B cell (primary cell): ENCODE measurements at regions not wholly inside any gene's neighbourhood (a gene's known extent, or its start where the extent isn't known, plus 50 kb on each side); places are given as distances from the start of the nearest gene placed in this dataset.

Experiments
- ATAC-seq: fragments of 200-7000 bp; cut with Tn5 transposase; one replicate; pipeline ENCODE4 v1.10.0; 2021; ENCODE audit warnings: low read depth, mild to moderate bottlenecking, moderate number of reproducible peaks, moderate library complexity
- CTCF ChIA-PET: fragments of 350-600 bp; sonication (Branson Sonifier 250); formaldehyde crosslinking; loops from one replicate; lab custom pipeline; 2021; ENCODE audit warnings: antibody characterized with exemption, inconsistent platforms; lab: Charles Lee
- POLR2A ChIA-PET: fragments of 350-600 bp; sonication (Branson Sonifier 250); formaldehyde crosslinking; loops from one replicate; lab custom pipeline; 2021; ENCODE audit warnings: antibody characterized with exemption; lab: Charles Lee
- DNase-seq: peaks from one replicate; pipeline ENCODE4 v3.0.0; 2013
- H2AFZ ChIP-seq: 2 replicates; pipeline ENCODE4 v1.6.1; 2012; ENCODE audit warnings: mild to moderate bottlenecking, low read depth, low read length; ENCODE audit not compliant: insufficient read depth, poor library complexity, severe bottlenecking
- H3K27ac ChIP-seq, 2 donors: 1 replicate in 1 of 2; 2 replicates in 1 of 2; pipeline ENCODE4 v1.5.1; 2012 to 2013; ENCODE audit warnings: low read length in 2 of 2, mild to moderate bottlenecking in 2 of 2, moderate library complexity in 1 of 2
- H3K27me3 ChIP-seq, 4 experiments: fragments of 200-600 bp in 1 of 4; sonication (generic) in 1 of 4; replicated peaks in 1 of 4; 1 replicate in 2 of 4; 2 replicates in 2 of 4; pipeline versions ENCODE4 v1.6.1 to v1.7.0; 2013 to 2016; ENCODE audit warnings: low read length in 3 of 4, mild to moderate bottlenecking in 2 of 4, mixed read lengths in 1 of 4, moderate library complexity in 1 of 4; ENCODE audit not compliant: insufficient read depth in 4 of 4, control insufficient read depth in 3 of 4; ENCODE audit errors: control extremely low read depth in 1 of 4
- H3K36me3 ChIP-seq, 2 experiments: replicated peaks in 1 of 2; 1 replicate in 1 of 2; 2 replicates in 1 of 2; pipeline versions ENCODE4 v1.6.1 to v1.7.1; 2013; ENCODE audit warnings: low read length in 1 of 2; ENCODE audit not compliant: insufficient read depth in 2 of 2, control insufficient read depth in 1 of 2; ENCODE audit errors: control extremely low read depth in 1 of 2, extremely low read depth in 1 of 2
- H3K4me1 ChIP-seq, 2 donors: fragments of 200-600 bp in 1 of 2; sonication (generic) in 1 of 2; 1 replicate in 1 of 2; 2 replicates in 1 of 2; pipeline versions ENCODE4 v1.5.1 to v1.6.1; 2013 to 2017; ENCODE audit warnings: low read length in 2 of 2; ENCODE audit not compliant: control insufficient read depth in 2 of 2, insufficient read depth in 2 of 2
- H3K4me2 ChIP-seq: replicated peaks from 2 replicates; pipeline ENCODE3; 2012; ENCODE audit warnings: mild to moderate bottlenecking, low read depth, low read length; ENCODE audit not compliant: poor library complexity, severe bottlenecking
- H3K4me3 ChIP-seq, 5 experiments: fragments of 200-600 bp in 1 of 5; sonication (generic) in 1 of 5; 1 replicate in 3 of 5; 2 replicates in 2 of 5; pipeline versions ENCODE4 v1.5.1 to v1.7.0; 2011 to 2016; ENCODE audit warnings: low read length in 4 of 5, mild to moderate bottlenecking in 4 of 5, low read depth in 2 of 5, control low read depth in 1 of 5, moderate library complexity in 1 of 5; ENCODE audit not compliant: insufficient read depth in 1 of 5; ENCODE audit errors: control extremely low read depth in 1 of 5, extremely low read depth in 1 of 5
- H3K79me2 ChIP-seq: fragments of 200-600 bp; sonication (generic); one replicate; pipeline ENCODE4 v1.6.0; 2016; ENCODE audit warnings: low read length; ENCODE audit not compliant: control insufficient read depth, insufficient read depth
- H3K9ac ChIP-seq: fragments of 200-600 bp; sonication (generic); 2 replicates; pipeline ENCODE4 v1.6.1; 2017; ENCODE audit warnings: mild to moderate bottlenecking, low read length, moderate library complexity
- H3K9me3 ChIP-seq, 3 donors: one replicate each; pipeline versions ENCODE4 v1.6.1 to v1.7.1; 2013; ENCODE audit warnings: low read length in 2 of 3; ENCODE audit not compliant: control insufficient read depth in 2 of 3, insufficient read depth in 1 of 3; ENCODE audit errors: control extremely low read depth in 1 of 3
- H4K20me1 ChIP-seq: 2 replicates; pipeline ENCODE4 v1.6.0; 2012; ENCODE audit warnings: mild to moderate bottlenecking, low read length; ENCODE audit not compliant: insufficient read depth, control insufficient read depth, poor library complexity, severe bottlenecking
- H3K27ac Mint-ChIP-seq: one replicate; pipeline ENCODE4 v1.8.0; 2021; ENCODE audit warnings: mixed read lengths
- H3K27me3 Mint-ChIP-seq: one replicate; pipeline ENCODE4 v1.8.0; 2021; ENCODE audit warnings: mixed read lengths
- H3K4me1 Mint-ChIP-seq: one replicate; pipeline ENCODE4 v1.8.0; 2021; ENCODE audit warnings: mixed read lengths
- H3K4me3 Mint-ChIP-seq: one replicate; pipeline ENCODE4 v1.8.0; 2021; ENCODE audit warnings: mixed read lengths
- H3K9me3 Mint-ChIP-seq: one replicate; pipeline ENCODE4 v1.8.0; 2022; ENCODE audit warnings: mixed read lengths; ENCODE audit not compliant: insufficient read depth
- EZH2 ChIP-seq: IDR thresholded peaks from 2 replicates; pipeline ENCODE4 v1.6.1; 2012; ENCODE audit warnings: borderline replicate concordance, low read depth, mild to moderate bottlenecking, moderate library complexity, low read length; ENCODE audit not compliant: insufficient read depth, poor library complexity, severe bottlenecking
- WGBS: methylation state at CpG from one replicate; pipeline ENCODE4 v1.1.5; 2013; ENCODE audit warnings: missing lambda C conversion rate; ENCODE audit not compliant: insufficient coverage; 5-methylcytosine and 5-hydroxymethylcytosine counted together
- intact Hi-C: fragments of 100-400 bp; cut with micrococcal nuclease; formaldehyde crosslinking; loops from one replicate; pipeline ENCODE4 v1.10.0; 2022
- TF ChIP-seq, protein P1 (sequence below): fragments of 200-600 bp; IDR thresholded peaks from one replicate; pipeline ENCODE4 v1.8.0; 2022; ENCODE audit warnings: antibody characterized with exemption, mild to moderate bottlenecking

DNA sequence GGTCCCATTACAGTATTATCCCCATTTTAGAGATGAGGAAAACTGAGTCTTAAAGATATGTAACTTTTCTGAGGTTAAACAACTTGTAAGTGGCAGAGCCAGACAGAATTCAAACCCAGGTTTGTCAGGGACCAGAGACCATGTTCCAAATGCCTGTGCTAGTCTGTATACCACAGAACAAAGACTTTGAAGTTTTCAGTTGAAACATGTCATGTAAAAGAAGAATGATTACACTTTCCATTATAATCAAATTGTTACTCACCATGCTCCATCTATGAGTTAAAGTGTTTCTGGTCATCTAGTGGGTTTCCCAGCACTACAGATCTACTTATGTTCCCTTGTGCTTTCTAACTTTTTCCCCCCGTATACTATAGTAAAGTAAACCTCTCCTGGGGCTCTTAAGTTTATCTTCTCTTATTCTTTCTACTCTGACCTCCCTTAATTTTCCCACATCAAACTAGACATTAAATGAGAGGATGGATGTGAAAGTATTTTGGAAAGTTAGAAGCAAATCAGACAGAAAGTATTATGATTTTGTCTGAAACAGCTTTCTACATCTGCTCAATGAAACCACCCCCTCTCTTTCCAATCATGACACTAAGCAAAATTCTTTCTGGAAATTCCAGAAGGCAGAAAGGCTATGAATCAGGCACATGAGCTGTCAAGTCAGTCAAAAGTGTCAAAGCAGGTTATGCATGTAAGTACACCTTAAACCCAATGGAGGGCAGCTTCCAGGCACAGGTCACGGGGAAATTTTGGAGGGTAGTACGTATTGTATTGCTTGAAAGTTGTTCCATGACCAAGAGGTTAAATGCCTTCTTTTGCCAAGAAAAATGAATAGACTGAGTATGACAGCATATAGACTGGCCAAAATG, 132.7 kb upstream of the MAP3K7 start:
- no peak overlapping the region for H3K27ac Mint-ChIP-seq
- Histone ChIP-seq H3K27me3 (no peaks in the 10 kb centered on the region), H3K4me2 (no peak overlapping the region), H3K9ac (no peak overlapping the region), H3K36me3 (no peaks in the 10 kb centered on the region), H3K4me3 (no peak overlapping the region), H3K9me3 (no peaks in the 10 kb centered on the region), H3K4me1 (no peaks in the 10 kb centered on the region), H3K27ac (no peak overlapping the region), H3K79me2 (no peaks in the 10 kb centered on the region), H4K20me1 (no peaks in the 10 kb centered on the region), H2AFZ (no peak overlapping the region)
- CTCF ChIA-PET = no interaction called here
- POLR2A ChIA-PET = no interaction called here
- no peak overlapping the region for H3K4me3 Mint-ChIP-seq
- peaks cover 3% of the 10 kb centered on the region for H3K27me3 Mint-ChIP-seq
- intact Hi-C loops = no loop called here
- 80% methylated on average over 2 of the region's 3 CpGs for WGBS
- no peak for DNase-seq
- no peak for ATAC-seq
- no peak for TF ChIP-seq EZH2
- no peaks in the 10 kb centered on the region for H3K9me3 Mint-ChIP-seq
- no peaks in the 10 kb centered on the region for H3K4me1 Mint-ChIP-seq

DNA sequence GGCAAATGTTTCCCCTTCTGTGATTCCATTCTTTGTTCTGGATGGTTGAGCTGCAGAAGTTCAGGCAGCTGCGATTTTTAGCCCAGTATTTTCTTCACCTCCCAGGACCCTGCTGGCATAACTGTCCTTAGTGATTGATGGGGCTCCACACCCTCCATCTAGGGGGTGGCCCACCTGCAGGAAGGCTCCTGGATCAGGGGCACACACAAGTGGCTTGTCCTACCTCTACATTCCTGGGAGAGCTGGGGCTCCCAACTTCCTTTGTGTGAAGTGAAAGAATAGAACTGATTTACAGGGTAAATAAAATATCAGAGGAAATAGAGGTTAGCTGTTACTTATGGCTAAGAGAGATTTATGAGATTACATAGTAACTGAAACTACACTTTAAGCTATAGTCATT, 129.5 kb upstream of the MAP3K7 start:
- DNase-seq = no peak
- Histone ChIP-seq H3K9ac (no peak overlapping the region), H3K4me1 (no peaks in the 10 kb centered on the region), H3K4me2 (no peak overlapping the region), H3K9me3 (no peaks in the 10 kb centered on the region), H3K27ac (no peak overlapping the region), H2AFZ (no peak overlapping the region), H3K27me3 (peaks cover 0 to 3% (median 0%) of the 10 kb centered on the region in 4 experiments), H4K20me1 (no peaks in the 10 kb centered on the region), H3K36me3 (no peaks in the 10 kb centered on the region), H3K4me3 (no peak overlapping the region), H3K79me2 (no peaks in the 10 kb centered on the region)
- WGBS = 40% methylated on average over 1 of the region's 1 CpG
- TF ChIP-seq, protein P1, sequence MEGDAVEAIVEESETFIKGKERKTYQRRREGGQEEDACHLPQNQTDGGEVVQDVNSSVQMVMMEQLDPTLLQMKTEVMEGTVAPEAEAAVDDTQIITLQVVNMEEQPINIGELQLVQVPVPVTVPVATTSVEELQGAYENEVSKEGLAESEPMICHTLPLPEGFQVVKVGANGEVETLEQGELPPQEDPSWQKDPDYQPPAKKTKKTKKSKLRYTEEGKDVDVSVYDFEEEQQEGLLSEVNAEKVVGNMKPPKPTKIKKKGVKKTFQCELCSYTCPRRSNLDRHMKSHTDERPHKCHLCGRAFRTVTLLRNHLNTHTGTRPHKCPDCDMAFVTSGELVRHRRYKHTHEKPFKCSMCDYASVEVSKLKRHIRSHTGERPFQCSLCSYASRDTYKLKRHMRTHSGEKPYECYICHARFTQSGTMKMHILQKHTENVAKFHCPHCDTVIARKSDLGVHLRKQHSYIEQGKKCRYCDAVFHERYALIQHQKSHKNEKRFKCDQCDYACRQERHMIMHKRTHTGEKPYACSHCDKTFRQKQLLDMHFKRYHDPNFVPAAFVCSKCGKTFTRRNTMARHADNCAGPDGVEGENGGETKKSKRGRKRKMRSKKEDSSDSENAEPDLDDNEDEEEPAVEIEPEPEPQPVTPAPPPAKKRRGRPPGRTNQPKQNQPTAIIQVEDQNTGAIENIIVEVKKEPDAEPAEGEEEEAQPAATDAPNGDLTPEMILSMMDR = no peak
- no peak for TF ChIP-seq EZH2
- H3K4me3 Mint-ChIP-seq = no peak overlapping the region
- no peaks in the 10 kb centered on the region for H3K4me1 Mint-ChIP-seq
- POLR2A ChIA-PET = no interaction called here
- H3K27ac Mint-ChIP-seq = no peak overlapping the region
- peaks cover 7% of the 10 kb centered on the region for H3K27me3 Mint-ChIP-seq
- H3K9me3 Mint-ChIP-seq = no peaks in the 10 kb centered on the region
- no peak for ATAC-seq
- intact Hi-C loops = no loop called here
- CTCF ChIA-PET = no interaction called here
